ENCODE measurements at regions not wholly inside any gene's neighbourhood (a gene's known extent, or its start where the extent isn't known, plus 50 kb on each side); places are given as distances from the start of the nearest gene placed in this dataset.

DNA sequence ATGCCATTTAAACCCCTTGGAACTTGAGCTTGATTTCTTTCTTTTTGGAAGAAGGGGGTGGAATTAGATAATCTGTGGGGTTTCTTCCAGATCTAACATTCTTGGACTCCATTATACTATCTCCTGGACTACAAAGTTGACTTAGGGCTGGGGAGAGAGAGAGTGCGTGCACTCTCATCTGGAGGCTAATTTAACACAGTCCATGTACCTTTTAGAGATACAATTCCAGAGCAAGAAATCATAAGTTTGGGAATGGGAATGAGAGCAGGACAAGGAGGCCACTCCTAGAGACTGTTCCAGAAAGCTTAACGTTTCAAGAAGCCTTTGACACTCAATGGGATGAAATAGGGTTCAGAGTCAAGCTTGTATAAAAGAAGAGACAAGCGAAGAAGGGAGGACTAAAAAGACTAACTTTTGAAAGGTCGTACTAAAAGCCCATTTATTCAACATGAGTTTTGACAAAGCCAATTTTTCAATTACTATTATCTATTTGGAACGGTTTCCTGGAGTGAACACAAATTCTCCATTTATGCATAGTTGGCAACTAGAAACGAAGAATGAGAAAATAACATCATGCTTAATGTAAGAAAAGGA lies 83.4 kb downstream of the ACTL7B start:
- DNase-seq (ENCODE audit: low read depth) = no peak
- TF ChIP-seq MYC (IDR thresholded peaks at IDR 0.05; ENCODE audit: low read depth, low read length) (no peak), POLR2A (IDR thresholded peaks at IDR 0.05; ENCODE audit: extremely low read depth, insufficient read length) (no peak)
- TF ChIP-seq, protein P1, sequence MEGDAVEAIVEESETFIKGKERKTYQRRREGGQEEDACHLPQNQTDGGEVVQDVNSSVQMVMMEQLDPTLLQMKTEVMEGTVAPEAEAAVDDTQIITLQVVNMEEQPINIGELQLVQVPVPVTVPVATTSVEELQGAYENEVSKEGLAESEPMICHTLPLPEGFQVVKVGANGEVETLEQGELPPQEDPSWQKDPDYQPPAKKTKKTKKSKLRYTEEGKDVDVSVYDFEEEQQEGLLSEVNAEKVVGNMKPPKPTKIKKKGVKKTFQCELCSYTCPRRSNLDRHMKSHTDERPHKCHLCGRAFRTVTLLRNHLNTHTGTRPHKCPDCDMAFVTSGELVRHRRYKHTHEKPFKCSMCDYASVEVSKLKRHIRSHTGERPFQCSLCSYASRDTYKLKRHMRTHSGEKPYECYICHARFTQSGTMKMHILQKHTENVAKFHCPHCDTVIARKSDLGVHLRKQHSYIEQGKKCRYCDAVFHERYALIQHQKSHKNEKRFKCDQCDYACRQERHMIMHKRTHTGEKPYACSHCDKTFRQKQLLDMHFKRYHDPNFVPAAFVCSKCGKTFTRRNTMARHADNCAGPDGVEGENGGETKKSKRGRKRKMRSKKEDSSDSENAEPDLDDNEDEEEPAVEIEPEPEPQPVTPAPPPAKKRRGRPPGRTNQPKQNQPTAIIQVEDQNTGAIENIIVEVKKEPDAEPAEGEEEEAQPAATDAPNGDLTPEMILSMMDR (IDR thresholded peaks at IDR 0.05; ENCODE audit: low read depth, low read length) = no peak
- TF ChIP-seq, protein P2, sequence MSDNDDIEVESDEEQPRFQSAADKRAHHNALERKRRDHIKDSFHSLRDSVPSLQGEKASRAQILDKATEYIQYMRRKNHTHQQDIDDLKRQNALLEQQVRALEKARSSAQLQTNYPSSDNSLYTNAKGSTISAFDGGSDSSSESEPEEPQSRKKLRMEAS (IDR thresholded peaks at IDR 0.05; ENCODE audit: low read depth, low read length) = no peak
- no peak overlapping the region for H3K4me3 ChIP-seq (ENCODE audit: low read depth, low read length)

DNA sequence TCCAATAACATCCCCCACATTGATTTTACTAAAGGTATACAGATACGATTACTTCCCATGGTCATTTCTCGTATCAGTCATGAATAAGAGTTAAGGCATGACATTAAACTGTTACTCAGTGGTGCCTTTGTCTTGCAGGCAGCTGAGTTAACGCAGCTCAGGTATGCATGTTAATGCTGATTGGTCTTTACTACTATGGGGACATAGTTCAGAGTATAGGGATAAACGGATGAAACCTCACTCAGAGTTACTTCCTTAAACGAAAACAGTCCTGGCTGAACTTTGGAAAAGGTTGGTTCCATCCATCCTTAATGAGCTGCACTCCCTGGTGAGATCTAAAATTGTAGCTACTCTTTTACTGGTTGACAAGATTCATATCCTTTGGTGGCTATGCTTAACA lies 87.0 kb downstream of the ACTL7B start:
- no peak for DNase-seq (ENCODE audit: low read depth)
- H3K4me3 ChIP-seq (ENCODE audit: low read depth, low read length) = no peak overlapping the region
- no peak for TF ChIP-seq POLR2A (IDR thresholded peaks at IDR 0.05; ENCODE audit: extremely low read depth, insufficient read length)
- TF ChIP-seq MYC (IDR thresholded peaks at IDR 0.05; ENCODE audit: low read depth, low read length) = no peak
- TF ChIP-seq, protein P2 (IDR thresholded peaks at IDR 0.05; ENCODE audit: low read depth, low read length) = no peak
- TF ChIP-seq, protein P1 (IDR thresholded peaks at IDR 0.05; ENCODE audit: low read depth, low read length) = no peak

DNA sequence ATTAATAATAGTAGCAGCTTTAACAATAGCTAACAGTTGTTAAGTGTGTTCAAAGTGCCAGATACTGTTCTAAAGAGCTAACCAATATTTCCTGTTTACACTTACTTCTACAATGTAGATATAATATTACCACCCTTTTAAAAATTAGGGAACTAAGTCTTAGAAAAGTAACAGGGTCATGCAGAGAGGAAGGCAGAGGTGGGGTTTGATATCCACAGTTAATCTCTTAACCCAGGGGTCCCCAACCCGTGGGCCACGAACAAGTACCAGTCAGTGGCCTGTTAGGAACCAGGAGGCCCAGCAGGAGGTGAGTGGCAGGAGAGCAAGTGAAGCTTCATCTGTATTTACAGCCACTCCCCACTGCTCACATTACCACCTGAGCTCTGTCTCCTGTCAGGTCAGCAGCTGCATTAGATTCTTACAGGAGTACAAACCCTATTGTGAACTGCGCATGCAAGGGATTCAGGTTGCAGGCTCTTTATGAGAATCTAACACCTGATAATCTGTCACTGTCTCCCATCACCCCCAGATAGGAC lies 89.1 kb downstream of the ACTL7B start:
- TF ChIP-seq POLR2A (IDR thresholded peaks at IDR 0.05; ENCODE audit: extremely low read depth, insufficient read length) (no peak), MYC (IDR thresholded peaks at IDR 0.05; ENCODE audit: low read depth, low read length) (no peak)
- TF ChIP-seq, protein P1 (IDR thresholded peaks at IDR 0.05; ENCODE audit: low read depth, low read length) = no peak
- TF ChIP-seq, protein P2 (IDR thresholded peaks at IDR 0.05; ENCODE audit: low read depth, low read length) = no peak
- no peak for DNase-seq (ENCODE audit: low read depth)
- H3K4me3 ChIP-seq (ENCODE audit: low read depth, low read length) = no peak overlapping the region

DNA sequence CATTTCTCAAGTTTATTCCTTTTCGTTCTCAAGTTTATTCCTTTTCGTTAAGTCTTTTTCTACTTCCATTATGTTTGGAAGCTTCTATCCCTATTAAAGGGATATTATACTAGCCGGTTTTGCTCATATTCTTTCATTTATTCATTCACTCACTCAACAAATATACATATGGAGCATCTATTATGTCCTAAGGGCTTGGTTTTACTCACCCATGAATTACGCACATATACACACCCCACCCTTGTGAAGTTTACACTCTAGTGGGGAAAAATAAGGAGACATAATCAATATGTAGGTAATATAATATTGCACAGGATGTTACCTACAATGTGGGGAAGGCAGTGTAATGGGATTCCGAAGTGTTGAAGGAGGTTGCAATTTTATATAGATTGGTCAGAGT lies 90.5 kb downstream of the ACTL7B start:
- DNase-seq (ENCODE audit: low read depth) = no peak
- no peak overlapping the region for H3K4me3 ChIP-seq (ENCODE audit: low read depth, low read length)
- TF ChIP-seq, protein P2 (IDR thresholded peaks at IDR 0.05; ENCODE audit: low read depth, low read length) = no peak
- TF ChIP-seq MYC (IDR thresholded peaks at IDR 0.05; ENCODE audit: low read depth, low read length) (no peak), POLR2A (IDR thresholded peaks at IDR 0.05; ENCODE audit: extremely low read depth, insufficient read length) (no peak)
- TF ChIP-seq, protein P1 (IDR thresholded peaks at IDR 0.05; ENCODE audit: low read depth, low read length) = no peak

DNA sequence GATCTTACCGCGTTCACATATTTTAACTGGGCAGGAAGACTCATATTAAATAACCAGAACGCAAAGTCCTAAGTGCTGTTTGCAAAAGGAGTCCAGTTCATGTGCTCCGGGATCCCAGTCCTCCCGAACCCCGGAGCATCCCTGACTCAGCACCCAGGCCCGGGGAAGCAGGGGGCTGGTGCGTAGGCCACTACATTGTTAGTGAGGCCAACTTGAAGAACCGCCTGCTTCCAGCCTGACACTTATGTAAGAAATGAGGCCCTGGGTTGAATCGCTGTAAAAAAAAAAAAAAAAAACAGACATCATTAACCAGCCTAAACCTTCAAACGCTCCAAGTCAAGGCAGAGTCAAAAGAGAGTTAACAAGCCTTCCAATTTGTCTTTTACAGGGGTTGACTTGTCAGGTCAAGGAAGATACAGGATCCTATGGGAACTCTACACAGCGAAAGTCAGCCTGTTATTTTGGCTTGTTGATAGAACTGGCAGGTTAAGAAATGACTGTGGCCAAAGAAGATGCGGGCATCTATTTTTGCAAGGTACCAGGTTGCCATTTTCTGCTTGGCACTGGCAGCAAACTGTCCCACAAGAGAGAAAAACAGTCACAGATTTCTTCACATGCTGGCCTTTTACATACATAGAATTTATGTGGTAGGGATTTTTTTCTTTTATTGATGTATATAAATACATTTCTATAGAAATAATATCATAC lies 93.3 kb downstream of the ACTL7B start:
- TF ChIP-seq POLR2A (IDR thresholded peaks at IDR 0.05; ENCODE audit: extremely low read depth, insufficient read length) (no peak), MYC (IDR thresholded peaks at IDR 0.05; ENCODE audit: low read depth, low read length) (no peak)
- TF ChIP-seq, protein P2 (IDR thresholded peaks at IDR 0.05; ENCODE audit: low read depth, low read length) = no peak
- TF ChIP-seq, protein P1 (IDR thresholded peaks at IDR 0.05; ENCODE audit: low read depth, low read length) = no peak
- no peak for DNase-seq (ENCODE audit: low read depth)

More for the DNA sequence above, 93.3 kb downstream of the ACTL7B start:
- no peak overlapping the region for H3K4me3 ChIP-seq (ENCODE audit: low read depth, low read length)
